WI38 (cell line): ENCODE measurements at regions not wholly inside any gene's neighbourhood (a gene's known extent, or its start where the extent isn't known, plus 50 kb on each side); places are given as distances from the start of the nearest gene placed in this dataset.

ENCODE experiments used
- H3K4me3 ChIP-seq: 2 replicates; pipeline ENCODE4 v1.5.1; 2011; ENCODE audit warnings: low read depth, mild to moderate bottlenecking, control low read depth, low read length
- TF ChIP-seq, protein P1 (sequence below): IDR thresholded peaks from 2 replicates; pipeline ENCODE4 v1.5.1; 2012; ENCODE audit warnings: low read depth, mild to moderate bottlenecking, control low read depth, low read length

DNA sequence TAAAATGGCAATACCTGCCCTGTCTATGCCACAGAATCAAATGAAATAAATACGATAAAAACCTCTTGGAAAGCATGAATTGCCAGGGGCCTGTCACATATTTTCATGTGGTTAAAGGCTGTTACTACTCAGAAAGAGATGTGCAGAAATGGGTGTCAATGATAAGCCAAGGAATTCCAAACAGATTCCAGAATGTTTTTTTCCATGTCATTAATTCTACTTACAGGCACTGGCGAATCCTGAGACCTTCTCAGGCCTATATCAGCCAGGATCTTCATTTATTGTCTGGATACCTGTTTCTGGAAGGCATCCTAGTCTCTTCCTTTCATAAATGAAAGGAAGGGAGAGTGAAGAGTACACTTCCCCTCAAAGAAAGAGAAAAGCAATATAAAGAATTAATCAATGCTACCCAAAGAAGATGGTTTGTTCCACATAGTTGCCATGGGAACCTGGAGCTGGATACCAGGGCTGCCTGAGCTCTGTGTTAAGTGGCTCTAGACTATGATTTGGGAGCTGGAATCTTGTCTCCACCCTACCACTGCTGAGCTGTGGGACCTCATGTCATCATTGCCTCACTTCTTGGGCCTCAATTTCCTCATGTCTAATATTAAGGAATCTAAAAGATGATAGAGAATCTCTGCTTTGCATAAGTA lies 335.1 kb upstream of the SKOR2 start:
- H3K4me3 ChIP-seq = no peak overlapping the region
- TF ChIP-seq, protein P1, sequence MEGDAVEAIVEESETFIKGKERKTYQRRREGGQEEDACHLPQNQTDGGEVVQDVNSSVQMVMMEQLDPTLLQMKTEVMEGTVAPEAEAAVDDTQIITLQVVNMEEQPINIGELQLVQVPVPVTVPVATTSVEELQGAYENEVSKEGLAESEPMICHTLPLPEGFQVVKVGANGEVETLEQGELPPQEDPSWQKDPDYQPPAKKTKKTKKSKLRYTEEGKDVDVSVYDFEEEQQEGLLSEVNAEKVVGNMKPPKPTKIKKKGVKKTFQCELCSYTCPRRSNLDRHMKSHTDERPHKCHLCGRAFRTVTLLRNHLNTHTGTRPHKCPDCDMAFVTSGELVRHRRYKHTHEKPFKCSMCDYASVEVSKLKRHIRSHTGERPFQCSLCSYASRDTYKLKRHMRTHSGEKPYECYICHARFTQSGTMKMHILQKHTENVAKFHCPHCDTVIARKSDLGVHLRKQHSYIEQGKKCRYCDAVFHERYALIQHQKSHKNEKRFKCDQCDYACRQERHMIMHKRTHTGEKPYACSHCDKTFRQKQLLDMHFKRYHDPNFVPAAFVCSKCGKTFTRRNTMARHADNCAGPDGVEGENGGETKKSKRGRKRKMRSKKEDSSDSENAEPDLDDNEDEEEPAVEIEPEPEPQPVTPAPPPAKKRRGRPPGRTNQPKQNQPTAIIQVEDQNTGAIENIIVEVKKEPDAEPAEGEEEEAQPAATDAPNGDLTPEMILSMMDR = no peak

DNA sequence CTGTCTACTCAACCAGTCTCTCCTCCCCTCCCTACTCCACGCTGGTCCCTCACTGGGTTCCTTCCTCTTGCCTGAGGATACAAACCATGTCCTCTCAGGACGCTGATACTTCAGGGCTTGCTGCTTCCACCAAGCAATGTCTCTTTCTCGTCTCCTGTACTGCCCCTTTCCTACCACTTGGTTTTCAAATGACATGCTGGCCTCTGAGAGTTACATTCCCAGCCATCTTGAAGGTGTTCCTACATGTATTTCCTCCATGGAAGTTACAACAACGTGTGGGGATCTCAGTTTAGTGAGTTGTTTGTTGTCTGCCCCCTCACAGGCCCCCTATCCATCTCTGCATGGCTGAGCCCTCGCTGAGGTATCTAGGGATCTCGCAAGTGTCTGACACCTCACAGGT lies 334.5 kb upstream of the SKOR2 start:
- H3K4me3 ChIP-seq = no peak overlapping the region
- TF ChIP-seq, protein P1 = no peak

DNA sequence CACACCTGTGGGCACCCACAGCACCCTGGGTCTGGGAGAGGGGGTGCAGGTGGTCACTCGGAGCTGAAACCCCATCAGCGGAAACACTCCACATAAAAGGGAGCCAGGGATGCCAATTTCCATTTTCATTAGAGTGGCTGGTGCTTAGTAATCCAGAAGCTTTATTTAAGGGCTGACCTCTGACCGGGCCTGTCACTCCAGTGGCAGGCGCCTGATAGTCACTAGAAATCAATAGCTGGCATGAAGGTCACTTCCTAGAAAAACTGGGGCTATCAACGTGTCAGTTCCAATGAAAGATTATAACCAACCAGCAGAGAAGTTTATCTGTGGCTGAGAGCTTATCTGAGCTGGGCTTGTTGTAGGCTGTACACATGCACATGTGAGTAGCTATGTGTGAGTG lies 333.7 kb upstream of the SKOR2 start:
- no peak overlapping the region for H3K4me3 ChIP-seq
- TF ChIP-seq, protein P1 = no peak

DNA sequence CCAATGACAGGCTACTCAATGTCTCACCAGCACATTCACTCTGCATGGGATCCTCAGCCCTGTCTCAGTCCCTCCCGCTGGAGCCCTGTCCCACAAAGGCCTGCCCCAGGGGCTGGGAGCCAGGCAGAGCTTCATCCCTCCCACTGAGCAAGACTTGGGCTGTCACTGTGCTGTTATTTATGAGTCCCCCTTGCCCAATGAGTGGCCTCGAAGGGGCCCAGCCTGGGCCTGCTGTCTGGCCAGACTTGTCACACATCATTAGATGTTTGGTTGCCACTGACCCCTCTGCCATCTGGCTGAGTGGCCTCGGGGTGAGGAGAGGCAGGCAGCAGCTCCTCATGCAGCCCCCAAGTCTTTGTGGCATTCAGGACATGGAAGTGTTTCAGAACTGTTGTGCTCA lies 330.6 kb upstream of the SKOR2 start:
- H3K4me3 ChIP-seq = no peak overlapping the region
- TF ChIP-seq, protein P1 = no peak

DNA sequence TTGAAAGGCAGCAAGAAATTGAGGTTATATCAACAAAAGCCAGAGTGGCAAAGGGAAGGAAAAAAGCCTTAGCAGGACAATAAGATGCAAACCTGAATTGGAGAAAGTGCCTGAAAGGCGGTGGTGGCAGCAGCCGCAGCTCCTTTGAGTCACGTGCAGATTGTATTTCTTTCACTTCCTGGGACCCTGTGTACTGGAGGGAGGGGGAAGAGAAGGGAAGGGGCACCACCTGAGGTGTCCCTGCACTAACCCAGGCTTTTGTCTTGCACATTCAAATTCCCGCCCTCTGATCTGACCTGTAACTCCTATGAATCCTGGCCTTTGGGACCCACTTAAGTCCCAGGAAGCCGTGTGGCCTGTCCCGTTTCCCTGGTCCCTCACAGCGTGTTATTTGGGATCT lies 326.1 kb upstream of the SKOR2 start:
- TF ChIP-seq, protein P1 = no peak
- no peak overlapping the region for H3K4me3 ChIP-seq

DNA sequence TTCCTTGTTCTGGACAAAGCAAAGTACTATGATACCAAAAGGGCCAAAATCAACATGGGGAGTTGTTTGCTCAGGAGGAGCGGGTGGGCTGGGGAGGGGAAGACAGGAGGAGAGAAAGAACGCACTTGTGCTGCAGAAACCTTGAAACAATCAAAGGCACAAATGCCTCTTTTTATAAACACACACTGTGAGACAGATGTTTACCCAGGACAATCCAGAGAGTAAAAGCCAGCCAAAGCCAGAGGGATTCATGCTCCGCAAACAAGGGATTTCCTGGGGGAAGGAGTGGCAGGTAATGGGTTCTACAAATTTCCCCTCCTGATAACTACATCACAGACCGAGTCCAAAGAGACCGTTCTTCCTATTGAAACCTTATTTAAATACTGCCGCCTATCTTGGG lies 323.5 kb upstream of the SKOR2 start:
- no peak overlapping the region for H3K4me3 ChIP-seq
- TF ChIP-seq, protein P1 = no peak

DNA sequence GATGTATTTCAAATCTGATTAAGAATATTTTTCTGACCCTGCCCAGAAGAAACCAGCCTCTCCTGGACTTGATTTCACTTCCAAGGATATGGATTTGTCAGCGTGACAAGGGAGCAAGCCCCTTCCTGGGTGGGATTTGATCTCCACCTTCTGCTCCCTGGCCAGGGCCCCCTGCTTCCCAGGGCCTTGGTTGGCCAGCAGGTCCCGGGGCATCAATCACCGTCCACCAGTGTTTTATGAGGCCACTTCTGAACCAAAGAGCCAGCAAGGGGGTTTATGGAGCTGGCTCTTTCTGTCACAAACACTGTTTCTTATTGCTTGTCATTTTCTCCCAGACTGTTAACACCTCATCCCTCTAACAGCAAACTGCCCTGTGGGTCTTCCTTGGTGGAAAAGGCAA lies 320.5 kb upstream of the SKOR2 start:
- no peak overlapping the region for H3K4me3 ChIP-seq
- TF ChIP-seq, protein P1 = no peak
